Keratinocyte (primary cell): ENCODE measurements at regions not wholly inside any gene's neighbourhood (a gene's known extent, or its start where the extent isn't known, plus 50 kb on each side); places are given as distances from the start of the nearest gene placed in this dataset.

Experiments
- DNase-seq: peaks from one replicate; pipeline ENCODE4 v3.0.0-alpha.2; 2011; ENCODE audit warnings: low read depth, missing footprints, low spot score
- FAIRE-seq: peaks from 2 replicates; lab custom pipeline; 2011; peaks lifted over from hg19 to GRCh38; lab: Jason Lieb, UNC
- H2AFZ ChIP-seq: 2 replicates; pipeline ENCODE4 v1.6.0; 2012; ENCODE audit warnings: low read length, control low read depth, inconsistent platforms; ENCODE audit not compliant: control insufficient read depth
- H3K27ac ChIP-seq: 2 replicates; pipeline ENCODE4 v1.5.1; 2011; ENCODE audit warnings: low read length; ENCODE audit not compliant: control insufficient read depth, insufficient read depth
- H3K27me3 ChIP-seq: 3 replicates; pipeline ENCODE4 v1.6.0; 2011; ENCODE audit warnings: low read length; ENCODE audit not compliant: control insufficient read depth, insufficient read depth; ENCODE audit errors: extremely low read depth
- H3K36me3 ChIP-seq, 2 experiments: 2 replicates in 1 of 2; 3 replicates in 1 of 2; pipeline ENCODE4 v1.5.1; 2011; ENCODE audit warnings: low read length in 2 of 2, mild to moderate bottlenecking in 1 of 2; ENCODE audit not compliant: control insufficient read depth in 2 of 2, insufficient read depth in 2 of 2; ENCODE audit errors: extremely low read depth in 1 of 2
- H3K4me1 ChIP-seq: 3 replicates; pipeline ENCODE4 v1.5.1; 2011; ENCODE audit warnings: low read length; ENCODE audit not compliant: control insufficient read depth, insufficient read depth; ENCODE audit errors: extremely low read depth
- H3K4me2 ChIP-seq: 3 replicates; pipeline ENCODE4 v1.6.0; 2011; ENCODE audit warnings: low read depth, low read length; ENCODE audit not compliant: control insufficient read depth, insufficient read depth; ENCODE audit errors: extremely low read depth
- H3K4me3 ChIP-seq, 3 experiments: fragments of 200-600 bp in 1 of 3; sonication (generic) in 1 of 3; 2 replicates in 2 of 3; 3 replicates in 1 of 3; pipeline ENCODE4 v1.5.1; 2011 to 2016; ENCODE audit warnings: low read length in 3 of 3, mild to moderate bottlenecking in 3 of 3, control low read depth in 2 of 3, inconsistent platforms in 1 of 3, low read depth in 1 of 3, mixed read lengths in 1 of 3, mixed run types in 1 of 3, moderate library complexity in 1 of 3; ENCODE audit not compliant: control insufficient read depth in 2 of 3, insufficient read depth in 2 of 3; ENCODE audit errors: extremely low read depth in 1 of 3
- H3K79me2 ChIP-seq: 2 replicates; pipeline ENCODE4 v1.6.0; 2012; ENCODE audit warnings: low read length; ENCODE audit not compliant: control insufficient read depth, insufficient read depth
- H3K9ac ChIP-seq: 3 replicates; pipeline ENCODE4 v1.6.0; 2011; ENCODE audit warnings: low read length; ENCODE audit not compliant: control insufficient read depth, insufficient read depth; ENCODE audit errors: extremely low read depth
- H3K9me1 ChIP-seq: 3 replicates; pipeline ENCODE4 v1.6.0; 2011; ENCODE audit warnings: low read length; ENCODE audit not compliant: control insufficient read depth, insufficient read depth; ENCODE audit errors: extremely low read depth
- H3K9me3 ChIP-seq: 2 replicates; pipeline ENCODE4 v1.5.1; 2012; ENCODE audit warnings: low read depth, low read length; ENCODE audit not compliant: control insufficient read depth
- H4K20me1 ChIP-seq: 3 replicates; pipeline ENCODE4 v1.6.0; 2011; ENCODE audit warnings: low read length; ENCODE audit not compliant: control insufficient read depth, insufficient read depth; ENCODE audit errors: extremely low read depth
- EZH2 ChIP-seq: IDR thresholded peaks from one replicate; pipeline ENCODE4 v1.6.1; 2012; ENCODE audit warnings: inconsistent platforms, mild to moderate bottlenecking, low read length, moderate library complexity
- dilution Hi-C: fragments of 300-500 bp; cut with MboI; formaldehyde crosslinking; loops from one replicate; pipeline ENCODE4 v1.7.0; 2020; ENCODE audit warnings: low sequenced_read_pairs; ENCODE audit not compliant: extremely low pct_ligation_motif_present
- TF ChIP-seq, protein P1 (sequence below), 3 experiments: IDR thresholded peaks in 1 of 3; conservative IDR thresholded peaks in 1 of 3; optimal IDR thresholded peaks in 1 of 3; 2 replicates in 2 of 3; 3 replicates in 1 of 3; pipeline versions ENCODE3 to v1.5.1; 2011; ENCODE audit warnings: low read length in 3 of 3, mild to moderate bottlenecking in 3 of 3, moderate library complexity in 2 of 3, control low read depth in 1 of 3, inconsistent platforms in 1 of 3; ENCODE audit not compliant: insufficient read depth in 2 of 3; ENCODE audit errors: extremely low read depth in 1 of 3

DNA sequence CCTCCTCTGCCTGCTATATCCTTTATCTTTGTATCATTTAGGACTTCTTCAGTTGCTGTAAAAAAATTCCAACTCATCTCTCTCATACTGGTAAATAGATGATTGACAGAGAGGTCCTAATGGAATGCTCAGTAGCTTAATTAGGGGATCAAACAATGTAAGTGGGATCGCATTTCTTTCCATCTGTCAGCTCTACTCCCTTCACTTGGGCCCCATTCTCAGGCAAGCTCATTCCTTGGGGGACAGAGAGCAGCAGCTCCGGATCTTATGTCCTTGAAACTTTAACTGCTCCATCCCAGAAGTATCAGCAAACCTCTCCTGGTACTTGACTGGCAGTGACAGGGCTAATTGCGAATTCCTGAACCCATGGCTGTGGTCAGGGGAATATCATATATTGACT lies 146.7 kb downstream of the YTHDC2 start:
- Histone ChIP-seq H3K79me2 (no peaks in the 10 kb centered on the region), H3K4me3 (no peak overlapping the region), H3K9me3 (no peaks in the 10 kb centered on the region), H3K9ac (no peak overlapping the region), H3K9me1 (no peaks in the 10 kb centered on the region), H3K27me3 (no peaks in the 10 kb centered on the region), H3K36me3 (no peaks in the 10 kb centered on the region), H3K4me1 (no peaks in the 10 kb centered on the region), H3K4me2 (no peak overlapping the region), H3K27ac (no peak overlapping the region), H4K20me1 (no peaks in the 10 kb centered on the region), H2AFZ (no peak overlapping the region)
- FAIRE-seq = no peak
- TF ChIP-seq, protein P1, sequence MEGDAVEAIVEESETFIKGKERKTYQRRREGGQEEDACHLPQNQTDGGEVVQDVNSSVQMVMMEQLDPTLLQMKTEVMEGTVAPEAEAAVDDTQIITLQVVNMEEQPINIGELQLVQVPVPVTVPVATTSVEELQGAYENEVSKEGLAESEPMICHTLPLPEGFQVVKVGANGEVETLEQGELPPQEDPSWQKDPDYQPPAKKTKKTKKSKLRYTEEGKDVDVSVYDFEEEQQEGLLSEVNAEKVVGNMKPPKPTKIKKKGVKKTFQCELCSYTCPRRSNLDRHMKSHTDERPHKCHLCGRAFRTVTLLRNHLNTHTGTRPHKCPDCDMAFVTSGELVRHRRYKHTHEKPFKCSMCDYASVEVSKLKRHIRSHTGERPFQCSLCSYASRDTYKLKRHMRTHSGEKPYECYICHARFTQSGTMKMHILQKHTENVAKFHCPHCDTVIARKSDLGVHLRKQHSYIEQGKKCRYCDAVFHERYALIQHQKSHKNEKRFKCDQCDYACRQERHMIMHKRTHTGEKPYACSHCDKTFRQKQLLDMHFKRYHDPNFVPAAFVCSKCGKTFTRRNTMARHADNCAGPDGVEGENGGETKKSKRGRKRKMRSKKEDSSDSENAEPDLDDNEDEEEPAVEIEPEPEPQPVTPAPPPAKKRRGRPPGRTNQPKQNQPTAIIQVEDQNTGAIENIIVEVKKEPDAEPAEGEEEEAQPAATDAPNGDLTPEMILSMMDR (optimal IDR thresholded peaks at IDR 0.05 in 1 of 3, IDR thresholded peaks at IDR 0.05 in 1 of 3, conservative IDR thresholded peaks at IDR 0.05 in 1 of 3; ENCODE audit: extremely low read depth in 1 of 3, insufficient read depth in 2 of 3, low read length in 3 of 3) = no peak
- TF ChIP-seq EZH2 = no peak
- no peak for DNase-seq
- dilution Hi-C loops = no loop called here

DNA sequence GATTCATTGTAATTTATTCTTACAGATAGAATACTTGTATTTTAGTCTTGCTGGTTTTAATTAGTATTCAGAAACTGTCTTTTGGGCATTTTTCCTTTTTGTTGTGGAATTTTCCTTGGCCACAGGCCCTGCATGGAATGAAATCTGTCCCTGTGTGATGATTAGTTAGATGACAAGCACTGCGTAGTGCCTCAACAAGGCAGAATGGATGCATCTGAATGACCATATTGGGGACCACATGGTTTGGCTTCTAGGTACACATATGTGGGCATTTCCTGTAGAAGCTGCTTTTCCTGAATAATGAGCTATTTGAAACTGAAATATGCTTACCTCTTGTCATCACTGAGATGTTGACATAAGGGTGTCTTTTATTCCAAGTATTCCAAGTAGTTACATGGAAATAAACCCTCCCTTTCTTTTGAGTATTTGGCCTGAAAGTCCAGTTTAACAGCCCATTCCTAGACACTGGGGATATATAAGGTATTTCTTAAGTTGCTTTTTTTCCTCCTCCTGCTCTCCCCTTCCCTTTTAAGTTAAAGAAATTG lies 147.3 kb downstream of the YTHDC2 start:
- Histone ChIP-seq H3K9me3 (no peaks in the 10 kb centered on the region), H4K20me1 (no peaks in the 10 kb centered on the region), H3K9ac (no peak overlapping the region), H3K4me2 (no peak overlapping the region), H3K27me3 (no peaks in the 10 kb centered on the region), H3K9me1 (no peaks in the 10 kb centered on the region), H3K36me3 (no peaks in the 10 kb centered on the region), H2AFZ (no peak overlapping the region), H3K27ac (no peak overlapping the region), H3K4me3 (no peak overlapping the region), H3K79me2 (no peaks in the 10 kb centered on the region), H3K4me1 (no peaks in the 10 kb centered on the region)
- dilution Hi-C loops = no loop called here
- TF ChIP-seq, protein P1 (optimal IDR thresholded peaks at IDR 0.05 in 1 of 3, IDR thresholded peaks at IDR 0.05 in 1 of 3, conservative IDR thresholded peaks at IDR 0.05 in 1 of 3; ENCODE audit: extremely low read depth in 1 of 3, insufficient read depth in 2 of 3, low read length in 3 of 3) = no peak
- no peak for TF ChIP-seq EZH2
- FAIRE-seq (no peak), DNase-seq (no peak)
